ENCODE measurements at regions not wholly inside any gene's neighbourhood (a gene's known extent, or its start where the extent isn't known, plus 50 kb on each side); places are given as distances from the start of the nearest gene placed in this dataset.

DNA sequence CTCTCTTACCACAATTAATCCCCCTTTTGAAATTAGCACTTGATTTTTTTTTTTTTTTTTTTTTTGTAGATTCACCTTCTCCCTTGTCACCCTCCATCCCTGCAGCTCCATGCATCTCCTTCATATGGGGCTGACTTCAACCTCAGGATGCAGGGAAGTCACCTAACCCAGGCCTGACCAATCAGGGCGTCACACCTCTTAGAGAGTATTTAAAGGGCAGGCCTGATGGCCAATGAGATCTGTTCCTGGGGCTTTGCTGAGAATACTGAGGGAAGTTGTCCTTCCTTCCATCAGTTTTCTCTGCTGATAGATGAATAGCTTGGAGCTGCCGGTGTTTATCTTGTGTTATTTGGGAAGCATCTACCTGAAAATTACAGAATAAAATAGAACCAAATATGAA lies 1104.7 kb upstream of the TMEM132C start:
- TF ChIP-seq CTCF (conservative IDR thresholded peaks at IDR 0.05 in 1 of 2, IDR thresholded peaks at IDR 0.05 in 1 of 2; ENCODE audit: extremely low read depth in 1 of 2, insufficient read depth in 1 of 2, low read depth in 1 of 2, low read length in 2 of 2) = no peak
- TF ChIP-seq EZH2 (IDR thresholded peaks at IDR 0.05; ENCODE audit: borderline replicate concordance, low read length) = no peak

Measured in mammary epithelial cell (primary cell).